Dedifferentiated amniotic fluid mesenchymal stem cell (primary cell): ENCODE measurements at regions not wholly inside any gene's neighbourhood (a gene's known extent, or its start where the extent isn't known, plus 50 kb on each side); places are given as distances from the start of the nearest gene placed in this dataset.

Experiments used
- DNase-seq: peaks from one replicate; pipeline ENCODE4 v3.0.0-alpha.2; 2016; ENCODE audit errors: extremely low spot score

DNA sequence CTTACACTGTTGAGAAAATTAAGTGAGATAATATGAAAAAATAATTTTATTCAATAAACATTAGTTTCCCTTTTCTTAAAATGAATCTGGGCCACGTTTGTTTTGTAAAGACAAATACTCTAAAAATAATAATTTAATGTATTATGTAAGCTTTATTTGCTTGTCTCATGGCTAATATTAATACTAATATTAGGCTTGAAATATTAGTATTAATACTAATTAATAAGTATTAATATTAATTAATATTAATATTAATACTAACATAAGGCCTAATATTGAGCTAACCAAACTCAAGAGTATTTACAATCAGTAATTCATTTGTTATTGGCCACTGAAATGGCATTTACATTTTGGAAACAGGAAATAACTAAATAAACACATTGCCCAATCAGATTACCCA, 280.1 kb upstream of the ESRRG start:
- no peak for DNase-seq

DNA sequence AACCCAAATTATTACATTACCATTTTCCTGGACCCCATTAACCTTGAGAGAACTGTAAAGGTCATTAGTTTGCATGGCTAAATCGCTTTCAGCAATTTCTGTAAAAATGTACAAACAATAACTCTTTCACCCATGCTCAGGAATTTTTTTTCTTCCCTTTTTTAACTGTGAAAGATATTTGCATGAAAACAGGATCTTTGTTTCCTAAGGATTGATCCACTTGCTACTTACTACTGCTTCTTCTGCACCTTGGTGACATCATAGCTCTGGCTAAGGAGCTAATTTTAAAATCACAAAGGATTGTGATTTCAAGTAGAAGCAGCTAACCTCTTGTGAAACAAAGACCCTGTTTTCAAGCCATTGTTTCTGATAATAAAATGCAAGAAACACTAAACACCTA, 274.6 kb upstream of the ESRRG start:
- no peak for DNase-seq

DNA sequence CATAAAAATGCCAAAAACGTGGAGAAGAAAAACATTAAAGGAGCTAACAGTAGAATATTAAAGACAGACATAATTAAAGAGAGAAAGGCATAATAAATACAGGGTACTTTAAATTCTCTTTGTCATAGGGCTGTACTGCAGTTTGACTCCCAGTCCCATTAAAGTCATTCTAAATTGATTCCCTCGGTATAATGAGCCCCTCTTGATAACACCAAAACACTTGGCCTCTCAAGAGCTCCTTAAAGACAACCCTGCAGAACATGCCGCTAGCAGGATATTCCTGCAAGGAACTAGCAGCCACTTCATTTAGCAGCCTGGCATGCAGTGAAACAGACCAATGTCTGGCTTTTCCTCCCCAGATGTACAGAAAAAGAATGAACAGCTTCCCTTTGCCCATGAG, 273.8 kb upstream of the ESRRG start:
- DNase-seq, result no peak

DNA sequence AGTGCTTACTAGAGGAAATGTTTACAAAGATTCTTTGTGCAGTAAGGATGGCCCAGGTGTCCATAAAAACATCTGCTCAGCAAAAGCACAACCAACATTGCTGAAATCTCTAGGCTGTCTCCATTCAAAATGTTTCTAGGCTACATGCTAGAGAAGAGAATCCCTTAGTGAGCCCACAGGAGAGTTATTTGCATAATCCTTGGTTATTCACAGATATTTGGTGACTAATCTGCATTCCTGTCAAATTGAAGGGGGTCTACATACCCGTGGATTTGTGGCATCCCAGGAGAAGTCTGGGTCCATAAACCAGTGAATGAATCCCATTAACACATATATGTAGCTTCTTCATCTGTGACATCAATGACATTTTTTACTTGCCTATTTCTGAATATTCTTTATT, 261.3 kb upstream of the ESRRG start:
- no peak for DNase-seq

DNA sequence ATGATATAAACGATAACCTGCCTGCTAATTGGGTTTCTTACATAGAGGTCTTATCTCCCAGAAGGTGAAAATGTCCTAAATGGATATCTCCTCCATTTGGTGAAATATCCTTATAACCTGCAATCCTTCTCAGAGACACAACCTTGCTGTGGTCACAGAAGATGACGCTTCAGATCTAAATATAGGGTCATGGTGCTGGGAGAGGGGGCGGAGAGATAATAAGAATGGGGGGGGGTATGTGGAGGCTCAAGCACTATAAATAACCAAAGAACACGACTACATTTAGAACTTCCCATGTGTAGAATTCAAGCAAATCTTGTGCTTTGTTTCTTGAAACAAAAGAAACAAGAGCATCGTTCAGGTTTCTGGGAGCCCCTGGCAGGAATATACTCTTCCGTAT, 260.6 kb upstream of the ESRRG start:
- no peak for DNase-seq

DNA sequence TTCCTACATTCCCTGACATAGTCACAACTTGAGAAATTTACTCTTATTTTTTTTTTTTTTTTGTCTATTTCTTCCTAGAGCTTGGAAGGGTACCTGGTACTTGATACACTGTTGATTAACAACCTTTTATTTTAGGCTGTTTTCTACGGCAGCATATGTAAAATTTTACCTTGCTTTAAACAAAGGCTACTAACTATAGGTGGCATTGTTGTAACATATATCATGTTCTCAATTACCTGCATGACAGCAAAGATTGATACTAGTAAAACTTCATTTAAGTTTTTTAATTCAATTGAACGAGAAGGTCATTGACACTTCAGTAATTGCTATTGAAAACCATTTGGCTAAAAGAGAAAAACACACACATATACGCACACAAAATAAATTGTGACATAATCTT, 238.3 kb upstream of the ESRRG start:
- DNase-seq, result no peak

DNA sequence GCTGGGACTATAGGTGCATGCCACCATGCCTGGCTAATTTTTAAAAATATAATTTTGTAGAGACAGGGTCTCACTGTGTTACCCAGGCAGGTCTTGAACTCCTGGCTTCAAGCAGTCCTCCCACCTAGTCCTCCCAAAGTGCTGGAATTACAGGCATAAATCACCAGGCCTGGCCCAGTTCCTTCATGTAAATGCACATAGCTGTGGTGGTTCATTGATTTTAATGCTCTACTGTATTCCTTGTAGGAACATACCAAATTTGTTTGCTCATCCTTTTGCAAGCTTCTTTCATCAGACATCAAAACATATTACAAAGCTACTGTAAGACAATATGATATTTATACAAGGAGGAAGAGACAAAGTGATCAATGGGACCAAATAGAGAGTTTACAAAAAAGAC, 237.5 kb upstream of the ESRRG start:
- no peak for DNase-seq

DNA sequence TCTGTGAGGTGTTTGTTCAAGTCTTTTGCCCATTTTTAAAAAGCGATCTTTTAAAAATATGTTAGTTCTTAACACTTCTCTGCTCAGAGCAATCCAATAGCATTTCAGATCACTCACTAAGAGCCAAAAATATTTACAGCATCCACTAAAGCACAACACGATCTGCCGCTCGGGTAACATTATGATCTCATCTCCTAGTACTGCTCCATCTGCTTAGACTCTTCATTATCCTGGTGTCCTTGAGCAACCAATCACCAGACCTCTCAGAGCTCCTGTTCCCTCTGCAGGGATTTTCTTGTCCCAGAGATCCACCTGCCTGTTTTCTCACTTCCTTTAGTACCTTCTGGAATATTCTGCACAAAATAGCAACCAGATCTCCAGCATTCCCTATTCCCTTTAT, 235.3 kb upstream of the ESRRG start:
- no peak for DNase-seq

DNA sequence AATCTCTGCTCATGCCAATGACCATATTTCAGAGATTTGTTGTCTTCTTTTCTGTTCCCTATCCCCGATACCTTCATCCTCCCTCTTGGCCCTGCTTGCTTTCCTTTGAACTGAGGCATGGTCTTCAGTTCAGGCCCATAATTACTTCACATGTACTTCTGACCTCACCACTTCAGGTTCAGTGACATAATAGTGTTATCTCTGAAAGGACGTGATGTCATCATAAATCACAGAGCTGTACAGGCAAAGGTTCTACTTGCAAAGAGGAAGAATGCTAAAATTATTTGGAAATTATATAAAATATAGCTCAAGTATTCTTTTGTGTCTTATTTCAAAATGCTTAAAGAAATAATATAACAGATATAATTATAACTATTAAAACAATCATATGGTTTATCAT, 230.3 kb upstream of the ESRRG start:
- DNase-seq, result no peak

DNA sequence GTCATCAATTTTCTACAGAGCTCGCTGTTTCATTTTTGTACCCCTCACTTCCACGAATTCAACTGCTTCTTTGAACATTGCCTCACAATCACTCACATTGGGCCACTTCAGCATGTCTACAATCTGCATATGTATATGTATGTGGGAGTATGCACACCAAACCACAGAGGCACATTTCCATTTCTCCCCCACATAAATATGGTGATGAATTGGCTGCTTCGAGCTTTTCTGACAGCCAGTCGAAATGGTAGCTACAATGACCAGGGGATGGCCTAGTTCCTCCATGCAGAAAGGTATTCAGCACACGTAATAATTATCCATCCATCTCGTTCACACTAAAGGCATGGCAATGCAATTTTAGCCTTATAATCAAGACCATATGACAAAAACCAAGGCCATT, 229.6 kb upstream of the ESRRG start:
- no peak for DNase-seq

DNA sequence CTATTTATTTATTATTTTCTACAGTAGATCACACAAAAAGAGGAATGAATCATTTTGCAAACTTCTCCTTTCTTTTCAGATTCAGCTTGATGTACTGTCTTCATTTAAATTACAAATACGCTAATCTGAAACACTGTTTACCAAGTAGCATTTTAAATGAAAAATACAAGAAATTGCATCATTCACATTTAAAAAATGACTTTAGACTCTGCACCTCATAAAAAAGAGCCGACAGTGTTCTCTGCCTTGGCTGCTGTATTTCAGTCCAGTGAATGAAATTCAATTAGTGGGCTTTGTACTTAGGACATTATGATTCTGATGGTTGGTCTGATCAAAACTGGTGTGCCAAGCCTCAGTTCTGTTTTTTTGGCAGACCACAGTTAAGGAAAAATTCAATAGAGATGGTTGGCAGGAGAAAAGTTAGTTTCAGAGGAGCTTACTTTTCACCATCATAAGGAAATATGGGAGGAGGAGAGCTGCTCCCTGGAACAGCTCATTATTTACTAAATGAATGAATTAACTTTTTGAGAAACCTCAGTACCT, 222.4 kb upstream of the ESRRG start:
- no peak for DNase-seq

DNA sequence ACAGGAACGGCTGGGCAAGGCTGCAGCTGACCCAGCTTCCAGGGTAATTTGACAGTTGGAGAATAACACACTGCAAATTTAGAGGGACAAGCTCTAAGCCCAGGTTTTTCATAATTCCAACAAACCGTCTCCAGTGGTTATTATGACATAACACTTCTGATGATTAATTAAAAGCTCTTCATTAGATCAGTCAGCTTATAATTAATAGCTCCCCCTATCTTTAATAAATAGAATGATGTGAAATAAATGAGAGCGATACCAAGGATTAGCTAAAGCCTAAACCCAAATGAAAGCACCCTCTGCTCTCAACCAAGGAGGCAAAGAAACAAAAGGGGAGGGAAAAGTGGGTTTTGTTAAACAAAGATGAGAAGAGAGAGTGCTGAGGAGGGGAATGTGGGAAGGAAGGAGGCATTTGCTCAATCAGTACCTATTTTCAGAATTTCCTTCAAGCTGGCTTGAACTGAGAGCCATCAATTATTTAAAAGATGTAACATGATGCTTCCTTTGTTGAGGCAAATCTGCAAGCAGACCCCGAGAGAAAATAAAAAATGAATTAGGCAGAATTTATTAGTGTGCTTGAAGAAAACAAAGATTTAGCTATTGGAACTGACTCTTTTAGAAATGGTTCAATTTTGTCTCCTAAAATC, 221.8 kb upstream of the ESRRG start:
- DNase-seq, result no peak

DNA sequence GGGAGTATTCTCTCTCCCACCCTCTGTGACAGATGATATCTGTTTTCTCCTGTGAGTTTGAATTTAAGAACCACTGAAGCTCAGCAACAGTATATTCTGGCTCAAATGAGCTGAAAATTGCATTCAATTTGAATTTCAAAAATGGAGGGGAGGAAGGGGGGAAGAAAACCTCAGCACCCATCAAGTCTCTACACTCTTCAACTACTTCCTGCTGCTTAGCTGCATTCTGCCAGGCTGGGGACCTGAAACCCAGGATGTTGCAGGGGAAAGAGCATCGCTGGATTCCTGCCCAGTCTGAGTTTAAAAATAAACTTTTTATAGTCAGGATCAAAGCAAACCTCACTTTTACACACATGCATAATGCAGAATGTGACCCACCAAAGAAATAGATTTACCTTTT, 214.3 kb upstream of the ESRRG start:
- no peak for DNase-seq

DNA sequence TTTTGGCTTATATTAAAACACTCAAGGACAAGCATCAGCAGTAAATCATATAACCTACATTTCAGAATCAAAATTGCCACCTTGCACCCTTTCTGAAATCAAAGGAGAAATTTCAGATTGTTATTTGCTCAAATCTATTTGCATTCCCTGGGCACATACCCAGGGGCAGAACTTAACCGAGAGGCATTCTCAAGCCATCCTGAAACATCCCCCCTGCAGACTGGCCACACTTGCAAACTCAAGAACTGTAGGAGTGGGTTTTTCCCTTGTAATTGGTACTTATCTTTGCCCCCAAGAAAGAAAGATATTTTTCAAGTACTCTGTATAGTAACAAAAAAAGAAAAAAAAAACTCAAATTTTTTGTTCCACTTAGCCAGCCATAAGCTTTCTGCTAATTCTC, 213.6 kb upstream of the ESRRG start:
- no peak for DNase-seq

DNA sequence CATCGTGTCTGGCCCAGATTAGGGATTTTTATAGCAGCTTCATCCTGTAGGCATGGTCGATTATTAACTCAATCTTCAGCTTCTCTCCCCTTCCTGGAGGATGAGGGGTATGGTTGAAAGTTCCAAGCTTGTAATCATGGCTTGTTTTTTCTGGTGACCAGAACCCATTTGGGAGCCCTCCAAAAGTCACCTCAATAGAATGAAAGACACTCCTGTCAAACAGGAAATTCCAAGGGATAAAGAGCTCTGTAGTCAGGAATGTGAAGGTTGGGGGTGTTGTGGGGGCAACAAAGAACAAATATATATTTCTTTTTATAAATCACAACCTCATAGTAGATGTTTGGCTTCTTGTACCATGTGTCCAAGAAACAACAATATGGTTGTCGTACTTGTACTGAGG, 212.7 kb upstream of the ESRRG start:
- no peak for DNase-seq

DNA sequence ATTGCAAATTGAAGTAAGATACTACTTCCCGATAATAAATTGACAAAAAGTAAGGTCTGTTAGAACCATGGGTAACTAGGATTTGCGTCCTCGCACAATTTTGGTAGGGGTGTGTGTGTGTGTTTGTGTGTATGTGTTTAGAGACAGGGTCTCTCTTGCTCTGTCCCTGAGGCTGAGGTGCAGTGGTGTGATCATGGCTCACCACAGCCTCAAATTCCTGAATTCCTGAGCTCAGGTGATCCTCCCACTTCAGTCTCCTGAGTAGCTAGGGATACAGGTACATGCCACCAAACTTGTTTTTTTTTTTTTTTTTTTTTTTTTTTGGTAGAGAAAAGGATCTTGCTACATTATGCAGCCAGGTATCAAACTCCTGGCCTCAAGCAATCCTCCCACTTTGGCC, 209.2 kb upstream of the ESRRG start:
- DNase-seq, result no peak

DNA sequence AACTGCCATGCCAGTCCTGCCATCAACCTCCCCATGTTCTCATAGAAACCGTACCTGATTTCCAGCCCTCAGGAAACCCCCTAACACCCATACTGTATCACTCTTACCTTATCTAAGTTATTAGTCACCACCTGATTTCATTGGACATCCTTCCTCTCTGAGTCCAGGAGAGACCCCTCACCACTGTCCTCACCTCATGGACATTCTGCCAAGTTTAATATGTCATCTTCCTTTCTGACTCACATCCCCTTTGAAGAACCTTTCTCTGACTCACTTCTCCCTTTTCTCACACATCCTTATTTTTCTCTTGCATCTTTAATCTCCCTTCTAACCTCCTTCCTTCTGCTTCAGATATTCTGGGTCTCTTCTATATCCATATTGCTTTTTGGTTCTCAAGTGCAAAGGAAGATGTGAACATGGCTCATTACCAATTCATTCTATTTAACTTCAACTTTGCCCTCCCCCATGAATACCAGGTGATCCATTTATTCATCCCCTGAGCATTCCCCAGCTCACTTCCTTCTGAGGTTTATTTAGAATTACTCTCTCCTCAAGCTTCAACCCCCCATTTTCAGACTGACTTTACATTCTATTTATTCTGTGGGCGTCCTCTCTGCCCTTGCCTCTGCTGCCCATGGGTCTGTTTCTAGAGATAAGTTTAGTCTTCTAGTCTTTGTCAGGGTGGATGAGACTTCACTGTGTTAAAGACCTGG, 206.8 kb upstream of the ESRRG start:
- DNase-seq, result no peak

DNA sequence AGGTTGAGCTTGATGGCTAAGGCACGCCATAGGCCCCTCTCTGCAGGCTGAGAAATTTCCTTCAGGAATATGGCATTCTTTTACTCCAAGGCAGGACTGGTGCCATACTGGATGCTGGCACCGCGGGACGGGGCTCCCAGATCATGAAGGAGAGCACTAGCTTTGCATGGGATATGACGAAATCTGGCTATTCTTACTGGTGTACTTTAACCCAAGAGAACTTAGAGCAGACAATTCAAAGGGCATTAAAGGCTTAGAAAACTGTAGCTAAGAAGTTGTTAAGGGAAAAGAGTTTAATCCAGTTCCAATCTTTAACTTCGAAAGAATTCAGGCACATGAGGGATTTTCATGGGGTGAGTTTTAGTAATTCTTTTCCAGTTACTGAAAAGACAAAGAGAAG, 204.4 kb upstream of the ESRRG start:
- no peak for DNase-seq

DNA sequence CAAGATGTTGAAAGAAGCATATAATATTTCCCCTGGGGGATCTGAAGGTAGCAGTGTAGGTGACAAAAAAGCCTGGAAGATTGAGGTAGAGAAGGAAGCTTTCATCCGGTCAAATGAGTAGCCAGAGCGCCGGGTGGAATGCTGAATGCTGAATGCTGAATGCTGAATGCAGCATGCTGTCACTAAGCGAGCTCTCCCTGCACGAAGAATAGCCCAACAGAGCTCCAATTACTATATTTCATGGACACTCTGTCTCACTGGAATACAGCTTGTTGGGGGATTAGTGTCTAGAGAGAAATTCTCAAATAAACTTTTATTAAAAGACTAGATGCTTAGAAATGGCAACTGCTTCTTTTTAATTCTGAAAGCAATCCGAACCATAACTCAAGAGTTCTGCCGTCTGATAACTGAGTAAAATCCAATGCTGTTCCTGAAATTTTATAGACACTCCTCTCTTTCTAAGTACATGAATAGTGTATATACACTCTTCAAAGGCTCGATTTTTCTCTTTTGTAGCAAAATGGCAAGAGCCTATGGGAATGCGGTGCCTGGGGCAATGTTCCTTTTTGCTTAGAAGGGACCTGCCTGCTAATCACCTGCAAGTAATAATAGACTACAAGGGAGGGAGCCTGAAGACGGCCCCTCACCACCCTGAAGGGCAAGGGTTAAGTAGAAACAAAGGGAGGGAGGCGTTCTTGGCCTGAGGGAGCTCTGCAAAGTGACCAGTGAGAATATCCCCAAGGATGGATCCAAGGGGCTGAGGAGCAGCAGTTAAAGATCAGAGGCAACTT, 203.7 kb upstream of the ESRRG start:
- no peak for DNase-seq

DNA sequence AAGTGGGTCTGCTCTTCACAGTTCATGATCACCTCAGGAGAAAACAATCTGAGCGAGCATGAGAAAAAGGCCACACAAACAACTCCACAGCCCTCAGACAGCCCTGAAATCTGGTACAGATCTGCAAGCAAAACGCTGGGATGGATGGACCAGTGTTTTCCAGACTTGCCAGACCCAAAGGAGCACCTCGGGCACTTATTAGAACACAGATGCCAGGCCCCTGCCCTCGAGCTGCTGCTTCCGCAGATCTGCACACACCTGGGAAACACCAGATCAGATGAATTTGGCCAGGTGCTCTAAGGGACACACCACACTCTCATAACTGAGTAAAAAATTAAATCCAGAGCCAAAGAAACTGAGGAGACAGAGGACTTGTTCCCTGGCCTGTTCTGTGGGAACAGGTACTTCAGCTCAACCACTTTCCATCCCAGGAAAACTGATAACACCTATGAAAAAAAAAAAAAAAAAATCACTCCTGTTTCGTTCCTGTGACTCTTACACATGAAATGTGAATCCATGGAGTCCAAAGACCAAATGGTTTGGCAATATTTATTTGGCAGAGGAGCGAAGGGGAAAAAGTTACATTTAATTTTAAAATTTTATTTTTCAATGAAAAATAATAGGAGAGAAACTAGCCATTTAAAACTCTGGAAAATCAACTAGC, 202.9 kb upstream of the ESRRG start:
- DNase-seq, result no peak

DNA sequence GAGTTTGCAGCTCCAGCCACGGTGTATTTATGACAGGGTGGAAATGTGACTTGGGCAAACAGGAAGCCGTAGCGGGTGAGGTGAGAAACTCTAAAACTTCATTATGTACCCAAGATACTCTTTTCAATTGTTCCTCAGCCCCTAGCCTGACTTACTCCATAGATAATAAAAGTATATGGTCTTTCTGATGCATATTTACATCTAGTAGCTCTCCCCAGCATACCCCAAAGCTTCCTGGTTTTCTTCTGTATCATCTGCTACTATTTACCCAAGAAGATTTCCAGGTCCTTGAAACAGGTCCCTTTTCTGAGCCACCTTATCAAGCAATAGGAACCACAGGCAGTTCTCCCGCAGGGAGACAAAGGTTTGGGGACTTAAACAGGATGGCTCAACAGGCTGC, 201.5 kb upstream of the ESRRG start:
- no peak for DNase-seq

DNA sequence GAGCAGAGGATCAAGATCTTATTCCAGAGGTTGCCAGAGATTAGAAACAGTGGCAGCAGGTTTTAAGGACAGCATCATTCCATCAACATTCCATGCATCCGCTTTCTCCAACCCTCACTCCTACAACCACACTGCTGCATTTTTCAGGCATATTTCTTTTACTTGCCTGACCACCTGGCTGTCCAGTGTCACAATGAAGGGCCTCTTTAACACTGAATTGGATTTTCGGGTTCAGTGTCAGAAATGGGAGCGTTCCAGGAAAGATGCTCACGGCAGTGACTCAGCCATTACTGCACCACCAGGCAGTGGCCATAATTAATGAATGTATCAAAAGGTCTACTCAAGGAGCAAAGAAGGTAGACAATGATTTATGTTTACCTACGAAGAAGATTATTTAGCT, 200.4 kb upstream of the ESRRG start:
- no peak for DNase-seq
